ENCODE measurements at regions not wholly inside any gene's neighbourhood (a gene's known extent, or its start where the extent isn't known, plus 50 kb on each side); places are given as distances from the start of the nearest gene placed in this dataset.

DNA sequence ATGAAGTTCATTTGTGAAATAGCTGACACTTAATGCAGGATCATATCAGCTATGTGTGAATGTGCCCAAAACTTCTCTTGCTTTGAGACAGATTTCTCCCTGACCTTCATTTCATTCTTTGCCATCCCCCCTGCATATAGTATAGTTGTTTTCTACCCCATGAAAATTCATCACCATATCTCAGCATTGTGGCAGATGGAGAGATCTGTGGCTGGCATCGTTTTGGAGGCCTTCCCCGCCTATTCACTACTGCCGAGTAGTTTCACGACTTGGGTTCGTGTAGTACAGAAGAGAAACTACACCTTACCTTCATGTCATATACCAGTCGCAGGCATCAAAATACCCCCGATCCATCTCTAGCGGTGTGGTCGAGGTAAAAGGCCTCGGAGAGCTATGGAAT, 66.2 kb upstream of the SELENOK start:
- intact Hi-C loops (cut with micrococcal nuclease; ENCODE audit: unreplicated experiment) = loop anchor here (10.0 kb wide), 1 partner anchor 167 kb away; the partner anchor contains the start of gene CACNA2D3
- Histone ChIP-seq H3K27me3 (ENCODE audit: control insufficient read depth, insufficient read depth, low read length) (no peaks in the 10 kb centered on the region), H3K9me3 (ENCODE audit: control insufficient read depth, insufficient read depth, low read depth, low read length) (no peaks in the 10 kb centered on the region), H3K4me3 (ENCODE audit: low read depth in 2 of 2, low read length in 2 of 2) (no peak overlapping the region), H3K36me3 (ENCODE audit: control insufficient read depth, insufficient read depth, low read length) (no peaks in the 10 kb centered on the region), H3K4me1 (ENCODE audit: control insufficient read depth, insufficient read depth, low read length) (no peaks in the 10 kb centered on the region), H3K27ac (ENCODE audit: low read length) (no peak overlapping the region)
- TF ChIP-seq TCF7L2 (IDR thresholded peaks at IDR 0.05; ENCODE audit: low read depth, low read length) (no peak), SIN3A (IDR thresholded peaks at IDR 0.05; ENCODE audit: borderline replicate concordance, insufficient read depth, low read depth, low read length) (no peak), POLR2AphosphoS5 (IDR thresholded peaks at IDR 0.05; ENCODE audit: low read depth, low read length) (no peak)
- TF ChIP-seq, protein P1, sequence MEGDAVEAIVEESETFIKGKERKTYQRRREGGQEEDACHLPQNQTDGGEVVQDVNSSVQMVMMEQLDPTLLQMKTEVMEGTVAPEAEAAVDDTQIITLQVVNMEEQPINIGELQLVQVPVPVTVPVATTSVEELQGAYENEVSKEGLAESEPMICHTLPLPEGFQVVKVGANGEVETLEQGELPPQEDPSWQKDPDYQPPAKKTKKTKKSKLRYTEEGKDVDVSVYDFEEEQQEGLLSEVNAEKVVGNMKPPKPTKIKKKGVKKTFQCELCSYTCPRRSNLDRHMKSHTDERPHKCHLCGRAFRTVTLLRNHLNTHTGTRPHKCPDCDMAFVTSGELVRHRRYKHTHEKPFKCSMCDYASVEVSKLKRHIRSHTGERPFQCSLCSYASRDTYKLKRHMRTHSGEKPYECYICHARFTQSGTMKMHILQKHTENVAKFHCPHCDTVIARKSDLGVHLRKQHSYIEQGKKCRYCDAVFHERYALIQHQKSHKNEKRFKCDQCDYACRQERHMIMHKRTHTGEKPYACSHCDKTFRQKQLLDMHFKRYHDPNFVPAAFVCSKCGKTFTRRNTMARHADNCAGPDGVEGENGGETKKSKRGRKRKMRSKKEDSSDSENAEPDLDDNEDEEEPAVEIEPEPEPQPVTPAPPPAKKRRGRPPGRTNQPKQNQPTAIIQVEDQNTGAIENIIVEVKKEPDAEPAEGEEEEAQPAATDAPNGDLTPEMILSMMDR (IDR thresholded peaks at IDR 0.05) = no peak
- TF ChIP-seq, protein P2, sequence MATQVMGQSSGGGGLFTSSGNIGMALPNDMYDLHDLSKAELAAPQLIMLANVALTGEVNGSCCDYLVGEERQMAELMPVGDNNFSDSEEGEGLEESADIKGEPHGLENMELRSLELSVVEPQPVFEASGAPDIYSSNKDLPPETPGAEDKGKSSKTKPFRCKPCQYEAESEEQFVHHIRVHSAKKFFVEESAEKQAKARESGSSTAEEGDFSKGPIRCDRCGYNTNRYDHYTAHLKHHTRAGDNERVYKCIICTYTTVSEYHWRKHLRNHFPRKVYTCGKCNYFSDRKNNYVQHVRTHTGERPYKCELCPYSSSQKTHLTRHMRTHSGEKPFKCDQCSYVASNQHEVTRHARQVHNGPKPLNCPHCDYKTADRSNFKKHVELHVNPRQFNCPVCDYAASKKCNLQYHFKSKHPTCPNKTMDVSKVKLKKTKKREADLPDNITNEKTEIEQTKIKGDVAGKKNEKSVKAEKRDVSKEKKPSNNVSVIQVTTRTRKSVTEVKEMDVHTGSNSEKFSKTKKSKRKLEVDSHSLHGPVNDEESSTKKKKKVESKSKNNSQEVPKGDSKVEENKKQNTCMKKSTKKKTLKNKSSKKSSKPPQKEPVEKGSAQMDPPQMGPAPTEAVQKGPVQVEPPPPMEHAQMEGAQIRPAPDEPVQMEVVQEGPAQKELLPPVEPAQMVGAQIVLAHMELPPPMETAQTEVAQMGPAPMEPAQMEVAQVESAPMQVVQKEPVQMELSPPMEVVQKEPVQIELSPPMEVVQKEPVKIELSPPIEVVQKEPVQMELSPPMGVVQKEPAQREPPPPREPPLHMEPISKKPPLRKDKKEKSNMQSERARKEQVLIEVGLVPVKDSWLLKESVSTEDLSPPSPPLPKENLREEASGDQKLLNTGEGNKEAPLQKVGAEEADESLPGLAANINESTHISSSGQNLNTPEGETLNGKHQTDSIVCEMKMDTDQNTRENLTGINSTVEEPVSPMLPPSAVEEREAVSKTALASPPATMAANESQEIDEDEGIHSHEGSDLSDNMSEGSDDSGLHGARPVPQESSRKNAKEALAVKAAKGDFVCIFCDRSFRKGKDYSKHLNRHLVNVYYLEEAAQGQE (IDR thresholded peaks at IDR 0.05; ENCODE audit: insufficient read depth in 1 of 2, low read depth in 2 of 2, low read length in 1 of 2) = no peak
- ChIA-PET CTCF (interaction anchor here (0.7 kb wide), 1 partner anchor 470 kb away, joined by 3 read pairs; no protein-coding TSS in a partner anchor), POLR2A (no interaction called here)
- no TSS peak for BruUV-seq (replicated peaks)
- ATAC-seq (no peak), DNase-seq (ENCODE audit: low read depth, low spot score) (no peak)
- in situ Hi-C loops (cut with HindIII; ENCODE audit: low pct_unique_long_range_greater_than_20kb, low sequenced_read_pairs) = no loop called here

DNA sequence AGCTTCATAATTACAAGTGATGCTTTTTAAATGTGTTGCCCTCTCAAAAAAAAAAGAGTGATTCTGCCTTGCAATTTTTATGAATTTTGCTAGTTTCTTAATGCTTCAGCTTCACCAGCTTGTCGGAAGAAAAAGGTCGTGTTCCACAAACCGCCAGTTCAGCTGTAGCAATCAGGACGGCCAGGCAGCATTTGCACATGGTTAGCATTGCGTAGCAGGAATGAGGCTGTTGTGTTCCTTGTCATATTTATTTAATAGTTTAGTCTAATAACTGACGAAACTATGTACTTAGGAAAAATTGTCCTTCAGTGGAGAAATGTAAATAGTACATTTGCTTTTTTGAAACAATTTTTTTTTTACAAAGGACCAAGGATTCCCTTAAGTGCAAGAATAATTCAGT, 64.9 kb upstream of the SELENOK start:
- ChIA-PET CTCF (no interaction called here), POLR2A (no interaction called here)
- Histone ChIP-seq H3K4me1 (ENCODE audit: control insufficient read depth, insufficient read depth, low read length) (no peaks in the 10 kb centered on the region), H3K4me3 (ENCODE audit: low read depth in 2 of 2, low read length in 2 of 2) (no peak overlapping the region), H3K36me3 (ENCODE audit: control insufficient read depth, insufficient read depth, low read length) (no peaks in the 10 kb centered on the region), H3K27me3 (ENCODE audit: control insufficient read depth, insufficient read depth, low read length) (no peaks in the 10 kb centered on the region), H3K27ac (ENCODE audit: low read length) (no peak overlapping the region), H3K9me3 (ENCODE audit: control insufficient read depth, insufficient read depth, low read depth, low read length) (no peaks in the 10 kb centered on the region)
- no TSS peak for BruUV-seq (replicated peaks)
- intact Hi-C loops (cut with micrococcal nuclease; ENCODE audit: unreplicated experiment) = loop anchor here (10.0 kb wide), 1 partner anchor 168 kb away; the partner anchor contains the start of gene CACNA2D3
- TF ChIP-seq POLR2AphosphoS5 (IDR thresholded peaks at IDR 0.05; ENCODE audit: low read depth, low read length) (no peak), TCF7L2 (IDR thresholded peaks at IDR 0.05; ENCODE audit: low read depth, low read length) (no peak), SIN3A (IDR thresholded peaks at IDR 0.05; ENCODE audit: borderline replicate concordance, insufficient read depth, low read depth, low read length) (no peak)
- TF ChIP-seq, protein P1 (IDR thresholded peaks at IDR 0.05) = no peak
- TF ChIP-seq, protein P2 (IDR thresholded peaks at IDR 0.05; ENCODE audit: insufficient read depth in 1 of 2, low read depth in 2 of 2, low read length in 1 of 2) = no peak
- no peak for DNase-seq (ENCODE audit: low read depth, low spot score)
- no peak for ATAC-seq
- in situ Hi-C loops (cut with HindIII; ENCODE audit: low pct_unique_long_range_greater_than_20kb, low sequenced_read_pairs) = no loop called here
